ENCODE measurements at regions not wholly inside any gene's neighbourhood (a gene's known extent, or its start where the extent isn't known, plus 50 kb on each side); places are given as distances from the start of the nearest gene placed in this dataset.

GRCh38 chr4:37742149-37742548 is 56.0 kb upstream of the RELL1 start:
- no peak for DNase-seq
- intact Hi-C loops (cut with DNase I): no loop called here

- no peak for DNase-seq
- intact Hi-C loops (cut with DNase I): no loop called here
Observed at GRCh38 chr4:37741564-37741963, 55.4 kb upstream of the RELL1 start.

- no peak for DNase-seq
- intact Hi-C loops (cut with DNase I): no loop called here
Observed at GRCh38 chr4:37740546-37740945, 54.4 kb upstream of the RELL1 start.

DNA sequence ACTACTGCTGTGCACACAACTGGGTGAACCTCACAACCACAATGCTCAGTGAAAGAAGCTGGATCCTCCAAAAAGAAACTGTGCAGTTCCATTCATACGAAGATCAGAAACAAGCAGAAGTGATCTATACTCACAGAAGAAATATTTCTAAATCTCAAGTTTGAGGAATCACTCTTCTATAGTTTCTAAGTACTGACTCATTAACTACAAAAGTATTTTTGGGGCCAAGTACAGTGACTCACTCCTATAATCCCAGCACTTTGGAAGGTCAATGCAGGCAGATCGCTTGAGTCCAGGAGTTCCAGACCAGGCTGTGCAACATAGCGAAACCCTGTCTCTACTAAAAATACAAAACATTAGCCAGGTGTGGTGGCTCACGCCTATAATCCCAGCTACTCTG is 51.3 kb upstream of the RELL1 start:
- DNase-seq: no peak
- intact Hi-C loops (cut with DNase I): no loop called here

All from head of caudate nucleus (tissue), 42 donors.